Pancreas (tissue), 10 donors: ENCODE measurements at regions not wholly inside any gene's neighbourhood (a gene's known extent, or its start where the extent isn't known, plus 50 kb on each side); places are given as distances from the start of the nearest gene placed in this dataset.

Experiments
- ATAC-seq, 4 donors: fragments of 200-7000 bp; cut with Tn5 transposase; one replicate each; pipeline versions ENCODE4 v1.8.0 to v1.9.1; 2020; ENCODE audit warnings: mild to moderate bottlenecking in 4 of 4, moderate library complexity in 4 of 4
- DNase-seq, 6 donors: peaks; one replicate each; pipeline ENCODE4 v3.0.0-alpha.2; 2020
- FAIRE-seq: peaks from 2 replicates; lab custom pipeline; 2012; peaks lifted over from hg19 to GRCh38; lab: Jason Lieb, UNC
- H3K27ac ChIP-seq, 4 donors: fragments of 200-600 bp; sonication (generic); 1 replicate in 3 of 4; 2 replicates in 1 of 4; pipeline versions ENCODE4 v1.5.0 to v1.8.0; 2020
- H3K27me3 ChIP-seq, 4 donors: fragments of 200-600 bp; one replicate each; pipeline ENCODE4 v1.8.0; 2021
- H3K36me3 ChIP-seq, 3 donors: fragments of 200-600 bp; sonication (generic) in 1 of 3; one replicate each; pipeline versions ENCODE4 v1.5.0 to v1.8.0; 2020 to 2021
- H3K4me1 ChIP-seq, 3 donors: fragments of 200-600 bp; one replicate each; pipeline ENCODE4 v1.8.0; 2021
- H3K4me3 ChIP-seq, 4 donors: fragments of 200-600 bp; sonication (generic) in 2 of 4; one replicate each; pipeline versions ENCODE4 v1.5.0 to v1.8.0; 2020 to 2021
- H3K9me3 ChIP-seq, 4 donors: fragments of 200-600 bp; one replicate each; pipeline ENCODE4 v1.8.0; 2021
- CTCF ChIP-seq, 4 donors: fragments of 200-600 bp; sonication (generic) in 3 of 4; IDR thresholded peaks; one replicate each; pipeline versions ENCODE4 v1.5.0 to v1.8.0; 2021; ENCODE audit warnings: antibody characterized with exemption in 4 of 4
- WGBS, 2 donors: extraction: QIAGEN DNeasy Blood & Tissue Kit; methylation state at CpG; one replicate each; pipeline ENCODE4 v1.1.7; 2013; 5-methylcytosine and 5-hydroxymethylcytosine counted together
- intact Hi-C, 3 donors: fragments of 100-400 bp; cut with DNase I; formaldehyde crosslinking; loops; one replicate each; pipeline versions ENCODE4 v1.11.1 to v1.14.2; 2022
- donor health status: healthy with polysubstance abuse.
- donor health status: DM: no; HTN: no; CAD: no; lungs with moderate emphysema.
- donor health status: DM: no; HTN: no; CAD: no.
- donor health status: control.
- donor health status: control.
- donor health status: Bipolar disorder and iron deficiency.
- donor health status: DM: yes; HTN: yes; CAD: no.
- donor health status: DM: no; HTN: no; CAD: no.
- donor health status: DM: no; HTN: no; CAD: no.
- donor health status: DM: yes; HTN: yes; CAD: no.

DNA sequence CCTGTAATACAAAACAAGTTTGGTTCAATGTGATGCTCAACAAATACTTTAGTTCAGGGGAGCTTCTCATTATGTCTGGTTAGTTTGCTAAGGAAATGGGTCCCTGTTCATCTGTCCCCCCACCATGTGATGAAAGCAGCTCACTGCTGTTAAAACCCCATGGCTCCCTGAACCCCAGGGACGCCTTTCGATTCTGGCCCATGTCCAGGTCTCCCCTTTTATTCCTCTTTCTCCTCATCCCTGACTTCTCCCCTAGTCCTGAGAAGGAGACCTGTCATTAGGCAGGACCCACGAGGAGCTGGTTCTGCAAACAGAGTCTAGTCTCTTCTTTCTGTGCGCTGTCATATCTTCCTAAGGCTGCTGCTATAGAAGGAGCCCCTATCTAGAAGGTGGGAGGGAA, 213.3 kb upstream of the OSR1 start:
- DNase-seq (no peak), ATAC-seq (no peak), FAIRE-seq (no peak)
- H3K36me3 ChIP-seq = no peaks in the 10 kb centered on the region
- intact Hi-C loops = no loop called here
- H3K4me3 ChIP-seq = no peak overlapping the region
- H3K27me3 ChIP-seq = peaks cover 0 to 3% (median 0%) of the 10 kb centered on the region in 4 donors
- H3K27ac ChIP-seq = no peak overlapping the region
- 61 to 78% methylated on average over 4 of the region's 4 CpGs for WGBS, 2 donors
- H3K9me3 ChIP-seq = no peaks in the 10 kb centered on the region
- H3K4me1 ChIP-seq = no peaks in the 10 kb centered on the region
- TF ChIP-seq CTCF (IDR thresholded peaks at IDR 0.05) = no peak

- WGBS, 2 donors = 41 to 45% methylated on average over 3 of the region's 3 CpGs
- H3K4me1 ChIP-seq = no peaks in the 10 kb centered on the region
- intact Hi-C loops = no loop called here
- H3K4me3 ChIP-seq = no peak overlapping the region
- DNase-seq (no peak), FAIRE-seq (no peak), ATAC-seq (peak; percentile 12 to 66 (median 48))
- H3K9me3 ChIP-seq = no peaks in the 10 kb centered on the region
- H3K36me3 ChIP-seq = no peaks in the 10 kb centered on the region
- no peak overlapping the region for H3K27ac ChIP-seq
- peaks cover 0 to 3% (median 0%) of the 10 kb centered on the region in 4 donors for H3K27me3 ChIP-seq
- TF ChIP-seq CTCF (IDR thresholded peaks at IDR 0.05) = no peak
These were observed 210.9 kb upstream of the OSR1 start for GRCh38 chr2:19569300-19569791.

- intact Hi-C loops = no loop called here
- WGBS, 2 donors = 68 to 83% methylated on average over 5 of the region's 5 CpGs
- Histone ChIP-seq H3K4me3 (no peak overlapping the region), H3K9me3 (no peaks in the 10 kb centered on the region), H3K4me1 (no peaks in the 10 kb centered on the region), H3K36me3 (no peaks in the 10 kb centered on the region), H3K27me3 (peaks cover 0 to 3% (median 0%) of the 10 kb centered on the region in 4 donors), H3K27ac (no peak overlapping the region)
- no peak for FAIRE-seq
- ATAC-seq = no peak
- TF ChIP-seq CTCF (IDR thresholded peaks at IDR 0.05) = no peak
- no peak for DNase-seq
These were observed 210.4 kb upstream of the OSR1 start for GRCh38 chr2:19568809-19569208.

DNA sequence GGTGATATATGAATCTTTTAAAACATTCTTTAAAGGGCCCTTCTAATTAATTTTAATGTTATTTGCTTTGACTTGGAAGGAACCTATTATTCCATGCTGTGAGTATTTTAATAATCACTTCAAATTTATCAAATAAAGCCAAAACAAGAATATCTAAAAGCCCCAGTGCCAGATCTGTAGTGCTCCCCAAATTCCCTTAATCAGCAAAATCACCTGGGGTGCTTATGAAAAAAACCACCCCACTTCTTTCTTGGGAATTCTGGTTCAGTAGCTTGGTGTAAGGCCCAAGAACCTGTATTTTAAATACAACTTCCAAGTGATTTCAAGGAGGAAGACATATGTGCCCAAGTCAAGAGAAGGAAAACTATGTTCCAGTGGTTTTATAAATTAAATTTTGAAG, 202.4 kb upstream of the OSR1 start:
- no peak for ATAC-seq
- no peak overlapping the region for H3K4me3 ChIP-seq
- TF ChIP-seq CTCF (IDR thresholded peaks at IDR 0.05) = no peak
- H3K4me1 ChIP-seq = no peaks in the 10 kb centered on the region
- no peak overlapping the region for H3K27ac ChIP-seq
- no peaks in the 10 kb centered on the region for H3K27me3 ChIP-seq
- intact Hi-C loops = no loop called here
- no peaks in the 10 kb centered on the region for H3K36me3 ChIP-seq
- FAIRE-seq = no peak
- H3K9me3 ChIP-seq = no peaks in the 10 kb centered on the region
- DNase-seq = no peak

- ATAC-seq (no peak), FAIRE-seq (no peak), DNase-seq (no peak)
- intact Hi-C loops = no loop called here
- no peaks in the 10 kb centered on the region for H3K9me3 ChIP-seq
- no peaks in the 10 kb centered on the region for H3K4me1 ChIP-seq
- H3K4me3 ChIP-seq = no peak overlapping the region
- 56 to 62% methylated on average over 9 of the region's 9 CpGs for WGBS, 2 donors
- no peaks in the 10 kb centered on the region for H3K36me3 ChIP-seq
- no peaks in the 10 kb centered on the region for H3K27me3 ChIP-seq
- H3K27ac ChIP-seq = no peak overlapping the region
- no peak for TF ChIP-seq CTCF (IDR thresholded peaks at IDR 0.05)
These were observed 201.3 kb upstream of the OSR1 start for GRCh38 chr2:19559596-19560240.
